GM23248 (cell line): ENCODE measurements at regions not wholly inside any gene's neighbourhood (a gene's known extent, or its start where the extent isn't known, plus 50 kb on each side); places are given as distances from the start of the nearest gene placed in this dataset.

ENCODE experiments used
- EZH2 ChIP-seq: fragments of 200-600 bp; sonication (generic); IDR thresholded peaks from 2 replicates; pipeline ENCODE4 v1.6.1; 2018; ENCODE audit warnings: antibody characterized with exemption, mild to moderate bottlenecking; ENCODE audit not compliant: insufficient read depth, poor library complexity, severe bottlenecking
- EZH2phosphoT487 ChIP-seq: fragments of 200-600 bp; sonication (generic); IDR thresholded peaks from 2 replicates; pipeline ENCODE4 v1.6.1; 2018; ENCODE audit warnings: antibody characterized with exemption, moderate library complexity, mild to moderate bottlenecking, low read depth; ENCODE audit not compliant: insufficient read depth

DNA sequence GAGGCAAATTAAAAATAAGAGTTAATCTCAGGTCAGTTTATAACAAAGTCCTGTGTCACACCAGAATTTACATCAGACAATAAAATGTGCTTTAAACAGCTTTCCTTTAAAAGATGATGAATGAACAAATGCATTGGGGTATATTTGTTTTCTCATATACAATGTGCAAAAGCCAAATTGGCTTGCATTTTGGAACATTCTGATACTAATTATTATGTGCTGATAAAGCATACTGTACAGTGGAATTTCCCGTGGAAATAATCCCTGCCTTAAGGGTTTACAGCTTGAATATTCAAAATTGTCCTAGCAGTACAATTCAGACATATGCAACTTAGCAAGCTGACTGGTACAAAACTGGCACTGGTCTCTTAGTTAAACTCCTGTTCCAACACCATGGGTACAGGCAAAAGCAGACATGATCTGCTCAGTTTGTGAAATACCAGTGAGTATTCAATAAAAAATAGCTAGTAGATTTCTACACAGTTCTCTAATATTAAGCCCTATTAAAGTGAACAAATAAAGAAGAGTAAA is 373.4 kb downstream of the SLITRK1 start:
- TF ChIP-seq EZH2 (no peak), EZH2phosphoT487 (no peak)
